Right lobe of liver (tissue), 6 donors: ENCODE measurements at regions not wholly inside any gene's neighbourhood (a gene's known extent, or its start where the extent isn't known, plus 50 kb on each side); places are given as distances from the start of the nearest gene placed in this dataset.

Experiments
- ATAC-seq, 4 donors: fragments of 200-7000 bp; cut with Tn5 transposase; one replicate each; pipeline ENCODE4 v1.9.1; 2020; ENCODE audit warnings: mild to moderate bottlenecking in 4 of 4, moderate library complexity in 4 of 4
- DNase-seq, 3 donors: peaks; one replicate each; pipeline ENCODE4 v3.0.0-alpha.2; 2020
- H3K27ac ChIP-seq, 3 donors: fragments of 200-600 bp; one replicate each; pipeline ENCODE4 v1.8.0; 2022
- H3K27me3 ChIP-seq, 2 donors: fragments of 200-600 bp; one replicate each; pipeline ENCODE4 v1.8.0; 2022
- H3K36me3 ChIP-seq, 4 donors: fragments of 200-600 bp; sonication (generic) in 1 of 4; one replicate each; pipeline versions ENCODE4 v1.5.1 to v1.8.0; 2017 to 2022; ENCODE audit warnings: control low read depth in 1 of 4
- H3K4me1 ChIP-seq, 4 donors: fragments of 200-600 bp; sonication (generic) in 1 of 4; one replicate each; pipeline versions ENCODE4 v1.5.1 to v1.8.0; 2017 to 2022; ENCODE audit warnings: control low read depth in 1 of 4
- H3K4me3 ChIP-seq, 3 donors: fragments of 200-600 bp; one replicate each; pipeline ENCODE4 v1.8.0; 2022
- H3K9me3 ChIP-seq, 4 donors: fragments of 200-600 bp; sonication (generic) in 1 of 4; one replicate each; pipeline versions ENCODE4 v1.5.1 to v1.8.0; 2017 to 2022; ENCODE audit warnings: control low read depth in 1 of 4
- POLR2A ChIP-seq: fragments of 450-650 bp; IDR thresholded peaks from one replicate; pipeline ENCODE4 v1.6.1; 2017; ENCODE audit warnings: antibody characterized with exemption, mild to moderate bottlenecking
- WGBS: methylation state at CpG from one replicate; pipeline ENCODE4 v1.1.6; 2018; ENCODE audit warnings: low coverage, low lambda C conversion rate; ENCODE audit not compliant: insufficient coverage; ENCODE audit errors: missing lambda C conversion rate; 5-methylcytosine and 5-hydroxymethylcytosine counted together
- intact Hi-C, 2 donors: fragments of 100-400 bp; cut with DNase I; formaldehyde crosslinking; loops; one replicate each; pipeline versions ENCODE4 v1.11.2 to v1.14.1; 2022
- TF ChIP-seq, protein P1 (sequence below), 4 donors: fragments of 200-600 bp in 3 of 4; fragments of 450-650 bp in 1 of 4; IDR thresholded peaks; one replicate each; pipeline versions ENCODE4 v1.5.1 to v1.8.0; 2016 to 2022; ENCODE audit warnings: antibody characterized with exemption in 4 of 4, mild to moderate bottlenecking in 2 of 4
- donor health status: DM: no; HTN: yes; CAD: no.
- donor health status: DM: no; HTN: no; CAD: no.
- donor health status: DM: no; HTN: no; CAD: no.
- donor health status: DM: no; HTN: yes; CAD: no.
- donor health status: DM: no; HTN: yes; CAD: no.

DNA sequence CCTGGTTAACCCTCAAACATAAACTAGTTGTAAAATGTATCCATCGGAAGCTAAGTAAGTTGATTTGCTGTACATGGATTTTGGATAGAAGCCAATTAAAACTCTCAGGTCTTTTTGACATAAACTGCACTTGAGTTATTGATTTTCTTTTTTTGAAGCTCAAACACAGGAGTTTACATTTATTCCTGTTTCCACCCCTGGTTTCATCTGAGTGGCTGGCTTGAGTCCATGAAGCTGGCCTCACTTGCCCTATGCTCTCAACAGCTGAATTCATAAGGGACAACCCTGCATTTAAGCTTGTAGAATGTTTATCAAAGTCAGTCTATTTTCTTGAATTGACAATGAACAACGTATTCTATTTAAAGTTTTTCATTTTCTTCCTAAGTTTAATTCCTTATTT is 58.1 kb upstream of the PLEKHG1 start:
- Histone ChIP-seq H3K4me3 (no peak overlapping the region), H3K36me3 (no peaks in the 10 kb centered on the region), H3K27ac (no peak overlapping the region), H3K4me1 (peaks cover 0 to 27% (median 3%) of the 10 kb centered on the region in 4 donors), H3K27me3 (no peaks in the 10 kb centered on the region), H3K9me3 (no peaks in the 10 kb centered on the region)
- DNase-seq (peak; percentile 49 to 68 (median 58)), ATAC-seq (peak; percentile 66 to 80 (median 72))
- TF ChIP-seq, protein P1, sequence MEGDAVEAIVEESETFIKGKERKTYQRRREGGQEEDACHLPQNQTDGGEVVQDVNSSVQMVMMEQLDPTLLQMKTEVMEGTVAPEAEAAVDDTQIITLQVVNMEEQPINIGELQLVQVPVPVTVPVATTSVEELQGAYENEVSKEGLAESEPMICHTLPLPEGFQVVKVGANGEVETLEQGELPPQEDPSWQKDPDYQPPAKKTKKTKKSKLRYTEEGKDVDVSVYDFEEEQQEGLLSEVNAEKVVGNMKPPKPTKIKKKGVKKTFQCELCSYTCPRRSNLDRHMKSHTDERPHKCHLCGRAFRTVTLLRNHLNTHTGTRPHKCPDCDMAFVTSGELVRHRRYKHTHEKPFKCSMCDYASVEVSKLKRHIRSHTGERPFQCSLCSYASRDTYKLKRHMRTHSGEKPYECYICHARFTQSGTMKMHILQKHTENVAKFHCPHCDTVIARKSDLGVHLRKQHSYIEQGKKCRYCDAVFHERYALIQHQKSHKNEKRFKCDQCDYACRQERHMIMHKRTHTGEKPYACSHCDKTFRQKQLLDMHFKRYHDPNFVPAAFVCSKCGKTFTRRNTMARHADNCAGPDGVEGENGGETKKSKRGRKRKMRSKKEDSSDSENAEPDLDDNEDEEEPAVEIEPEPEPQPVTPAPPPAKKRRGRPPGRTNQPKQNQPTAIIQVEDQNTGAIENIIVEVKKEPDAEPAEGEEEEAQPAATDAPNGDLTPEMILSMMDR (IDR thresholded peaks at IDR 0.05): no peak
- no peak for TF ChIP-seq POLR2A
- intact Hi-C loops: no loop called here
- WGBS: 21% methylated on average over 2 of the region's 2 CpGs

DNA sequence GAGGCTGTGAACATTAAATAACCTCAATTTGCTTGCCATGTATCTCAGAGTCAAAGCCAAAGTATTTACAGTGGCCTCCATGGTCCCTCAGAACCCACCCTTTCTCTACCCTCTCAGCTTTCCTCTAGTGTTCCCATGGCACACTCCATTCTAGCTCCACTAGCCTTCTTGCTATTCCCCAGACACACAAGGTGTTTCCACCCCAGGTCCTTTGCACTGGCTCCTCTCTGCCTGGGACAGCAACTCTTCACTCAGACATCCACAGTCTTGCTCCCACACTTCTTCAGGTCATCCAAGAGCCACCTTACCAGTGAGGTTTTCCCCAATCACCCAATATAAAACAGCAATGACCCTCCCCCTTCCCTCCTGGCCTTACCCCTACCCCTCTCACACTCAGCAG is 56.5 kb upstream of the PLEKHG1 start:
- no peaks in the 10 kb centered on the region for H3K36me3 ChIP-seq
- H3K9me3 ChIP-seq: no peaks in the 10 kb centered on the region
- intact Hi-C loops: no loop called here
- no peak for ATAC-seq
- peaks cover 0 to 28% (median 3%) of the 10 kb centered on the region in 4 donors for H3K4me1 ChIP-seq
- TF ChIP-seq POLR2A: no peak
- TF ChIP-seq, protein P1 (IDR thresholded peaks at IDR 0.05): no peak
- H3K27ac ChIP-seq: no peak overlapping the region
- no peak overlapping the region for H3K4me3 ChIP-seq
- DNase-seq: no peak
- no peaks in the 10 kb centered on the region for H3K27me3 ChIP-seq

DNA sequence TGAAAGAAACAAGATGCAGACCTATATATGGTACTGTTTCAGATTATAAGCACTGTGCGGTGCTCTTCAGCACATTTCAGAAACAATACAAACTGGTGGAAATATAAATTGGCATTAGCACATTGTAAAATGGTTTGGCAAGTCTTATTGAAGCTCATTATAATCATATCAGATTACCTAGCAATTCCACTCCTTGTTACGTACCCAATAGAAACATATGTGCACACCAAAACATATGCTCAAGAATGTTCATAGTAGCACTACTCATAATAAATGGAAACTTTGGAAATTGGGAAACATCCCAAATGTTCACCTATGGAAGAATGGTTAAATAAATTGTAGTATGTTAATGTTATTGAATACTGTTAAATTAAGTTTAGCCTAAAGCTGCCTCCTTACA is 54.9 kb upstream of the PLEKHG1 start:
- intact Hi-C loops: no loop called here
- Histone ChIP-seq H3K36me3 (no peaks in the 10 kb centered on the region), H3K4me1 (peaks cover 0 to 17% (median 3%) of the 10 kb centered on the region in 4 donors), H3K9me3 (no peaks in the 10 kb centered on the region), H3K27ac (no peak overlapping the region), H3K4me3 (no peak overlapping the region), H3K27me3 (no peaks in the 10 kb centered on the region)
- no peak for ATAC-seq
- no peak for DNase-seq
- 94% methylated on average over 2 of the region's 2 CpGs for WGBS
- TF ChIP-seq POLR2A: no peak
- TF ChIP-seq, protein P1 (IDR thresholded peaks at IDR 0.05): no peak

DNA sequence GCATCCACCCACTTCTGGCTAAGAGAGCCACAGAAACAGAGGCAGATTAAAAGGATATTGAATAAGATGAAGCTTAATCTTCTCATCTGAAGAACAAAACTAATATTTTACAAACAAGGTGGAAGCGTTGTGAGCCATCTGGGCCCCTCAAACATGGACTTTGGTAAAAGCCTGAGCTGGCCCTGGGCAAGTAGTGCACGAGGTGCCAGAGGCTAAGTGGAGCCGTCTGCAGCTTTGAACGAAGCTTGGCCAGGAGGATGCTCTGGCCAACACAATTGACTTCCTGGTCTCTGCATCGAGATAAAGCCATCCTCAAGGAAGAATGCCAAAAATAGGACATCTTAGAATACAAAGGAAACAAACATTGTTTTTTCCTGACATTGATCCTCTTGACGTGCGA is 53.2 kb upstream of the PLEKHG1 start:
- H3K27me3 ChIP-seq: no peaks in the 10 kb centered on the region
- no peak for TF ChIP-seq POLR2A
- TF ChIP-seq, protein P1 (IDR thresholded peaks at IDR 0.05): no peak
- no peaks in the 10 kb centered on the region for H3K9me3 ChIP-seq
- no peak overlapping the region for H3K4me3 ChIP-seq
- intact Hi-C loops: no loop called here
- WGBS: 29% methylated on average over 7 of the region's 7 CpGs
- ATAC-seq (peak; percentile 66 to 73 (median 68)), DNase-seq (no peak)
- H3K4me1 ChIP-seq: peaks cover 0 to 13% (median 3%) of the 10 kb centered on the region in 4 donors
- no peak overlapping the region for H3K27ac ChIP-seq
- no peaks in the 10 kb centered on the region for H3K36me3 ChIP-seq
